Epithelial cell of proximal tubule (primary cell): ENCODE measurements at regions not wholly inside any gene's neighbourhood (a gene's known extent, or its start where the extent isn't known, plus 50 kb on each side); places are given as distances from the start of the nearest gene placed in this dataset.

Source experiments
- DNase-seq: peaks from one replicate; pipeline ENCODE4 v3.0.0-alpha.2; 2011; ENCODE audit warnings: low read depth
- H3K4me3 ChIP-seq: 2 replicates; pipeline ENCODE4 v1.5.1; 2011; ENCODE audit warnings: low read depth, mild to moderate bottlenecking, low read length
- TF ChIP-seq, protein P1 (sequence below): conservative IDR thresholded peaks from 2 replicates; pipeline ENCODE4 v1.5.1; 2012; ENCODE audit warnings: low read depth, mild to moderate bottlenecking, low read length

- no peak overlapping the region for H3K4me3 ChIP-seq
- DNase-seq = no peak
- TF ChIP-seq, protein P1, sequence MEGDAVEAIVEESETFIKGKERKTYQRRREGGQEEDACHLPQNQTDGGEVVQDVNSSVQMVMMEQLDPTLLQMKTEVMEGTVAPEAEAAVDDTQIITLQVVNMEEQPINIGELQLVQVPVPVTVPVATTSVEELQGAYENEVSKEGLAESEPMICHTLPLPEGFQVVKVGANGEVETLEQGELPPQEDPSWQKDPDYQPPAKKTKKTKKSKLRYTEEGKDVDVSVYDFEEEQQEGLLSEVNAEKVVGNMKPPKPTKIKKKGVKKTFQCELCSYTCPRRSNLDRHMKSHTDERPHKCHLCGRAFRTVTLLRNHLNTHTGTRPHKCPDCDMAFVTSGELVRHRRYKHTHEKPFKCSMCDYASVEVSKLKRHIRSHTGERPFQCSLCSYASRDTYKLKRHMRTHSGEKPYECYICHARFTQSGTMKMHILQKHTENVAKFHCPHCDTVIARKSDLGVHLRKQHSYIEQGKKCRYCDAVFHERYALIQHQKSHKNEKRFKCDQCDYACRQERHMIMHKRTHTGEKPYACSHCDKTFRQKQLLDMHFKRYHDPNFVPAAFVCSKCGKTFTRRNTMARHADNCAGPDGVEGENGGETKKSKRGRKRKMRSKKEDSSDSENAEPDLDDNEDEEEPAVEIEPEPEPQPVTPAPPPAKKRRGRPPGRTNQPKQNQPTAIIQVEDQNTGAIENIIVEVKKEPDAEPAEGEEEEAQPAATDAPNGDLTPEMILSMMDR = no peak
These were observed 504.8 kb downstream of the ETS1 start for GRCh38 chr11:128082574-128082973.

- DNase-seq = no peak
- TF ChIP-seq, protein P1 = no peak
- H3K4me3 ChIP-seq = no peak overlapping the region
These were observed 517.7 kb downstream of the ETS1 start for GRCh38 chr11:128069665-128070064.

GRCh38 chr11:128067780-128068179, 519.6 kb downstream of the ETS1 start:
- H3K4me3 ChIP-seq = no peak overlapping the region
- TF ChIP-seq, protein P1 = no peak
- DNase-seq = no peak

DNA sequence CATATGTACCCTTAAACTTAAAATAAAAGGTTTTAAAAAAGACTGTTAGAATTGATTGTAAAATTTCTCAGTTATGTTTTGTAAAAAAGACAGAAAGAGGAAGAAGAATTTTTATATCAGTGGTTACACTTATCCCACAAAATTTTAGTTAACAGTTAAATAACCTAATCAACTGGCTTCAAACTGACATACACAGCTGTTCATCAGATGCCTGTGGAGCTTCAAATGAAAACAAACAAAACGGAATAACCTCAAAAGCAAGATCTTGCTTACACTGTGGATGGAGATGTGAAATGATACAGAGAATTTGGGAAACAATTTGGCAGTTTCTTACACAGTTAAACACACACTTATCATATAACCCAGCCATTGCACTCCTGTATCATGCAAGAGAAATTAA, 521.0 kb downstream of the ETS1 start:
- no peak for DNase-seq
- H3K4me3 ChIP-seq = no peak overlapping the region
- TF ChIP-seq, protein P1 = no peak

DNA sequence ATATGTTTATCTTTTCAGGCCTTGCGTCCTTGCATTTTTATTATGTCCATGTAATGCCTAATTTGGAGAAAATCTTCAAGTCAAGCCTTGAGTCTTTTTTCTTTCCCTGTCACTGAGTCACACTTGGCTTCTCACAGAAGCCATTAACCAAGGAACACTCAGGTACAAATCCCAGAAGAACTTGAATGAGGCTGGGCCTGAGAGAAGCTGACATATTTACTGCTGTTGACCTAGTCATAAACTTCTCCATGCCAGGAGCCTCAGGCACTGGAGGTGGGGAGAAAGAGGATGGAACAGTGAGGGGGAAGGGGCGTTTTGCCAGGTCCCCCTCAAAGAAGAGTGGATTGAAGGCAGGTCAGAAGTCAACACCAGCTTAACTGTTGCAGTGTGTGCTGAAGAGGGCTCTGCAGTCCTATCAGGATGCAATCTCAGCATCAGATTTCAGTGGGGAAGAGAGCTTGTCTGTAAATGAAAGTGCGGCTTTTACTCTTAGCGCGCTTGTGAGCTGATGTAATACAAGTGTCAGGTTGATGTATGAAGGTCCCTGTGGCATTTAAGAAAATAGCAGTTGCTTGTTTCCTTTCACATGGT, 526.0 kb downstream of the ETS1 start:
- no peak for DNase-seq
- H3K4me3 ChIP-seq = no peak overlapping the region
- TF ChIP-seq, protein P1 = no peak

GRCh38 chr11:128058580-128059208, 528.7 kb downstream of the ETS1 start:
- no peak for DNase-seq
- TF ChIP-seq, protein P1 = no peak

More at GRCh38 chr11:128058580-128059208, 528.7 kb downstream of the ETS1 start:
- no peak overlapping the region for H3K4me3 ChIP-seq
